Hepatocyte (in vitro differentiated cells): ENCODE measurements at regions not wholly inside any gene's neighbourhood (a gene's known extent, or its start where the extent isn't known, plus 50 kb on each side); places are given as distances from the start of the nearest gene placed in this dataset.

ENCODE experiments used
- EZH2phosphoT487 ChIP-seq: fragments of 200-600 bp; sonication (generic); IDR thresholded peaks from one replicate; pipeline ENCODE4 v1.6.1; 2018; ENCODE audit warnings: antibody characterized with exemption, mild to moderate bottlenecking, low read depth, moderate library complexity; ENCODE audit not compliant: unreplicated experiment, severe bottlenecking
- TF ChIP-seq, protein P1 (sequence below): fragments of 200-600 bp; sonication (generic); IDR thresholded peaks from 2 replicates; pipeline ENCODE4 v1.5.1; 2016; ENCODE audit warnings: antibody characterized with exemption, mild to moderate bottlenecking; ENCODE audit not compliant: poor library complexity

DNA sequence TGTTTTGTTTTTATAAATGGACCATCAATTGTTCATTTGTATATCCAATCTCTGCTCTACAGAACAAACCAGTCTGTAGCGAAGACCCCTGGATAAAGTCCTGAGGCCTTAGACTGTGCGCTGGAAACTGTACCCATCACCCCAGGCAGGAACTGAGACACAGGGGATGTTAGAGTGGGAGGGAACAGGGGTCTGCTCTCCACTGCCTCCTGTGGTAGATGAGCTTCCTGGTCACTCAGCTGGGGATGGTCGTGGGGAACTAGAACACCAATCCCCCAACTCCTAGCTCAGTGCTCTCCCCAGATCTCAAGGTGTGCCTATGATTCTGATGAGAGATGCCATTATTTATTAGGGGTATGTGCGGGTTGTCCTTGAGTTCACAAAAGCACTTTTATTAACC is 340.2 kb upstream of the IGF1R start:
- TF ChIP-seq, protein P1, sequence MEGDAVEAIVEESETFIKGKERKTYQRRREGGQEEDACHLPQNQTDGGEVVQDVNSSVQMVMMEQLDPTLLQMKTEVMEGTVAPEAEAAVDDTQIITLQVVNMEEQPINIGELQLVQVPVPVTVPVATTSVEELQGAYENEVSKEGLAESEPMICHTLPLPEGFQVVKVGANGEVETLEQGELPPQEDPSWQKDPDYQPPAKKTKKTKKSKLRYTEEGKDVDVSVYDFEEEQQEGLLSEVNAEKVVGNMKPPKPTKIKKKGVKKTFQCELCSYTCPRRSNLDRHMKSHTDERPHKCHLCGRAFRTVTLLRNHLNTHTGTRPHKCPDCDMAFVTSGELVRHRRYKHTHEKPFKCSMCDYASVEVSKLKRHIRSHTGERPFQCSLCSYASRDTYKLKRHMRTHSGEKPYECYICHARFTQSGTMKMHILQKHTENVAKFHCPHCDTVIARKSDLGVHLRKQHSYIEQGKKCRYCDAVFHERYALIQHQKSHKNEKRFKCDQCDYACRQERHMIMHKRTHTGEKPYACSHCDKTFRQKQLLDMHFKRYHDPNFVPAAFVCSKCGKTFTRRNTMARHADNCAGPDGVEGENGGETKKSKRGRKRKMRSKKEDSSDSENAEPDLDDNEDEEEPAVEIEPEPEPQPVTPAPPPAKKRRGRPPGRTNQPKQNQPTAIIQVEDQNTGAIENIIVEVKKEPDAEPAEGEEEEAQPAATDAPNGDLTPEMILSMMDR, result no peak
- TF ChIP-seq EZH2phosphoT487, result no peak
